ENCODE measurements at regions not wholly inside any gene's neighbourhood (a gene's known extent, or its start where the extent isn't known, plus 50 kb on each side); places are given as distances from the start of the nearest gene placed in this dataset.

DNA sequence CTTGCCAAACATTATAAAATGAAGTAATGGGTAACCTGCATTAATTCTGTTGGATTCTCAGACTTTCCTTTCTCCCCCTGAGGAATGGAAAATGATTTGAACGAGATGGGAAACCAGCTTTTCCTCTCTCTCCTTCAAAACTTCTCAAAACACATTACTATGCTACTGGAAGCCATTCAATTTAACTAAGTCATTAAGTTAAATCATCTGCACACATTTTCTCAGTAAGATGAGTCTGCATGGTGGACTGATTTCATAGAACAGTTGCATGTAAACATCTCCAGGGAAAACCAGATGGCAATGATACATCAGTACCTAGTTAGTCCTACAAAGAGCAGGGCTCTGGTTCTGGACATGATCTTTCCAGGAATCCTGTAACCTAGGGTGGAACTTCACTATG lies 59.9 kb downstream of the BMP4 start:
- Histone ChIP-seq H3K4me1 (ENCODE audit: control insufficient read depth, insufficient read depth, low read length) (peaks cover 10% of the 10 kb centered on the region), H3K9ac (ENCODE audit: low read depth, low read length) (no peak overlapping the region), H3K9me3 (replicated peaks; ENCODE audit: low read length) (no peaks in the 10 kb centered on the region), H3K4me3 (ENCODE audit: low read length) (no peak overlapping the region), H3K4me2 (ENCODE audit: low read length) (no peak overlapping the region), H3K27me3 (ENCODE audit: control insufficient read depth, insufficient read depth, low read length) (no peaks in the 10 kb centered on the region), H3K36me3 (ENCODE audit: insufficient read depth, low read length) (no peaks in the 10 kb centered on the region)

DNA sequence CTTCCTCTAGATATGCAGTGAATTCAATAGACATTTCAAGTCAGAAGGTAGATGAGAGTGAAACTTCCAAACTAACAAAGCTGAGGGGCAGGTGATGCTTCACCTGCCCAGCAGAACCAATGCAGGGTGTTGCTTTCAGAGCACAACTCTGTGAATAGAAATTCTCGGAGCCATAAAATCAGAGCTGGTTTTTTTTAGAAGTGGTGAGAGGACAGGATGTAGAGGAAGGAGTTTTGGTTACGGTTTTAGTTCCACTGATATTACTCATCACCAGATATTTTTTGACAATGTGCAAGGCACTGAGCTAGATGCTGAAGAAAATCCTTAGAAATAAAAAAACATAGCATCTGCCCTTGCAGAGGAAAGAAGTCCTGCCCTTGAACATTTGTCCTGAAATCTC lies 62.2 kb downstream of the BMP4 start:
- H3K4me1 ChIP-seq (ENCODE audit: control insufficient read depth, insufficient read depth, low read length): peaks cover 25% of the 10 kb centered on the region
- peak overlapping the region; percentile 9 for H3K4me3 ChIP-seq (ENCODE audit: low read length)
- no peak overlapping the region for H3K9ac ChIP-seq (ENCODE audit: low read depth, low read length)
- no peaks in the 10 kb centered on the region for H3K9me3 ChIP-seq (replicated peaks; ENCODE audit: low read length)
- H3K4me2 ChIP-seq (ENCODE audit: low read length): peak overlapping the region; percentile 60
- H3K36me3 ChIP-seq (ENCODE audit: insufficient read depth, low read length): no peaks in the 10 kb centered on the region
- no peaks in the 10 kb centered on the region for H3K27me3 ChIP-seq (ENCODE audit: control insufficient read depth, insufficient read depth, low read length)

DNA sequence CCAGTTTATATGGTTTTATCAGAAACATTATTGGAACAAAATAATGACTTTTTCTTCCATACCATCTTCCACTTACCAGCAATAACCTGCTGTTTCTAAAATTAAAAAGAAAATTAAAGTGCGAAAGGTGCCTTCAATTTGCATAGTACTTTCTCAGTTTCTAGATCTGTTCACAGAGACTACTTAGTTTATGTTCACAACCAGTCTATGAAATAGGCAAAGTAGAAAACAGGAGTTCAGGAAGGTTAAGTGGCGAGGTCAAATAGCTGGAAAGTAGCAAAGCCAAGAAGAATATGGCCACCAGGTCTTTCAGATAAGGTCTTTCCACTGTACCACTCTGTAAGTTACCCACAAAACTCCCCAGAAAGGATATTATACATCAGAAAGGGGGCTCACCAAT lies 63.3 kb downstream of the BMP4 start:
- no peak overlapping the region for H3K4me2 ChIP-seq (ENCODE audit: low read length)
- H3K9me3 ChIP-seq (replicated peaks; ENCODE audit: low read length): no peaks in the 10 kb centered on the region
- H3K4me3 ChIP-seq (ENCODE audit: low read length): no peak overlapping the region
- H3K36me3 ChIP-seq (ENCODE audit: insufficient read depth, low read length): no peaks in the 10 kb centered on the region
- no peaks in the 10 kb centered on the region for H3K27me3 ChIP-seq (ENCODE audit: control insufficient read depth, insufficient read depth, low read length)
- peaks cover 25% of the 10 kb centered on the region for H3K4me1 ChIP-seq (ENCODE audit: control insufficient read depth, insufficient read depth, low read length)
- H3K9ac ChIP-seq (ENCODE audit: low read depth, low read length): no peak overlapping the region

- H3K9ac ChIP-seq (ENCODE audit: low read depth, low read length): no peak overlapping the region
- no peaks in the 10 kb centered on the region for H3K27me3 ChIP-seq (ENCODE audit: control insufficient read depth, insufficient read depth, low read length)
- peak overlapping the region; percentile 23 for H3K4me2 ChIP-seq (ENCODE audit: low read length)
- no peaks in the 10 kb centered on the region for H3K36me3 ChIP-seq (ENCODE audit: insufficient read depth, low read length)
- no peak overlapping the region for H3K4me3 ChIP-seq (ENCODE audit: low read length)
- H3K9me3 ChIP-seq (replicated peaks; ENCODE audit: low read length): no peaks in the 10 kb centered on the region
- H3K4me1 ChIP-seq (ENCODE audit: control insufficient read depth, insufficient read depth, low read length): peaks cover 25% of the 10 kb centered on the region
These were observed 66.0 kb downstream of the BMP4 start for GRCh38 chr14:53890611-53891101.

GRCh38 chr14:53888535-53889386 lies 67.9 kb downstream of the BMP4 start:
- no peaks in the 10 kb centered on the region for H3K9me3 ChIP-seq (replicated peaks; ENCODE audit: low read length)
- no peak overlapping the region for H3K4me2 ChIP-seq (ENCODE audit: low read length)
- H3K9ac ChIP-seq (ENCODE audit: low read depth, low read length): no peak overlapping the region
- no peak overlapping the region for H3K4me3 ChIP-seq (ENCODE audit: low read length)
- peaks cover 18% of the 10 kb centered on the region for H3K4me1 ChIP-seq (ENCODE audit: control insufficient read depth, insufficient read depth, low read length)
- H3K36me3 ChIP-seq (ENCODE audit: insufficient read depth, low read length): no peaks in the 10 kb centered on the region
- H3K27me3 ChIP-seq (ENCODE audit: control insufficient read depth, insufficient read depth, low read length): no peaks in the 10 kb centered on the region

DNA sequence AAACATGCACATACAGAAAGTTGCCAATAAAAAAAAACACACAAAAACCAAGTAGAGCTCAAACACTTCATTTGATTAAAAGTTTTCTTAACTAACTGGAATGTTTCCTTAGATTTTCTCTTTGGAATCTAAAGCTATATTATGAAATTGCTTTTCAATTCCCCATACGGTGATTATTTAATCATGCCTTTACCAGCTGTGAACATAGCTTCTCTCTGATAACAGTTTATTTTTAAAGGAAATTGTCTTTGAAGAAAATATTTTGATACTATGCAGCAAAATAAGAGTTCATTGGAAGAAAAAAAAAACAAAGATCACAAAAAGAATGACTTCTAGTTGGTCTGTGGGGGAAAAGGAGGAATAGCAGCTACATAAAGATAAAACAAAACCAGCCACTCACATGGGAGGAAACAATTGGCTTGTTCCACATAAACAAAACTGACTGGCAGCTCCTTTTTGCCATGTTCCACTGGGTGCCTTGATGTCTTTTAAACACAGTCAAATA lies 71.4 kb downstream of the BMP4 start:
- Histone ChIP-seq H3K4me1 (ENCODE audit: control insufficient read depth, insufficient read depth, low read length) (peaks cover 14% of the 10 kb centered on the region), H3K9ac (ENCODE audit: low read depth, low read length) (no peak overlapping the region), H3K4me3 (ENCODE audit: low read length) (no peak overlapping the region), H3K9me3 (replicated peaks; ENCODE audit: low read length) (no peaks in the 10 kb centered on the region), H3K36me3 (ENCODE audit: insufficient read depth, low read length) (no peaks in the 10 kb centered on the region), H3K4me2 (ENCODE audit: low read length) (no peak overlapping the region), H3K27me3 (ENCODE audit: control insufficient read depth, insufficient read depth, low read length) (no peaks in the 10 kb centered on the region)

GRCh38 chr14:53884601-53885000 lies 72.0 kb downstream of the BMP4 start:
- Histone ChIP-seq H3K27me3 (ENCODE audit: control insufficient read depth, insufficient read depth, low read length) (no peaks in the 10 kb centered on the region), H3K9ac (ENCODE audit: low read depth, low read length) (no peak overlapping the region), H3K9me3 (replicated peaks; ENCODE audit: low read length) (no peaks in the 10 kb centered on the region), H3K36me3 (ENCODE audit: insufficient read depth, low read length) (no peaks in the 10 kb centered on the region), H3K4me2 (ENCODE audit: low read length) (no peak overlapping the region), H3K4me3 (ENCODE audit: low read length) (no peak overlapping the region), H3K4me1 (ENCODE audit: control insufficient read depth, insufficient read depth, low read length) (peaks cover 14% of the 10 kb centered on the region)

DNA sequence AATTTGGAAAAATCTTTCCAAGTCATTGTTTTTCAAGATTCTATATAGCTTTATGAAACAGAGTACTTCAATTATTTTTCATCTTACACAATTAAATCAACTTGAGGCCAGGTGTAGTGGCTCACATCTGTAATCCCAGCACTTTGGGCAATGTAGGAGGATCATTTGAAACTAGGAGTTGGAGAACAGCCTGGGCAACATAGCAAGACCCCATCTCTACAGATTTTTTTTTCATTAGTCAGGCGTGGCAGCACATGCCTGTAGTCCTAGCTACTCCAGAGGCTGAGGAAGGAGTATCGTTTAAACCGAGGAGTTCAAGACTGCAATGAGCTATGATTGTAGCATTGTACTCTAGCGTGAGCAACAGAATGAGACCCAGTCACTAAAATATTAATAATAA lies 72.9 kb downstream of the BMP4 start:
- Histone ChIP-seq H3K9me3 (replicated peaks; ENCODE audit: low read length) (no peaks in the 10 kb centered on the region), H3K4me1 (ENCODE audit: control insufficient read depth, insufficient read depth, low read length) (peaks cover 14% of the 10 kb centered on the region), H3K4me3 (ENCODE audit: low read length) (no peak overlapping the region), H3K9ac (ENCODE audit: low read depth, low read length) (no peak overlapping the region), H3K36me3 (ENCODE audit: insufficient read depth, low read length) (no peaks in the 10 kb centered on the region), H3K4me2 (ENCODE audit: low read length) (no peak overlapping the region), H3K27me3 (ENCODE audit: control insufficient read depth, insufficient read depth, low read length) (no peaks in the 10 kb centered on the region)

DNA sequence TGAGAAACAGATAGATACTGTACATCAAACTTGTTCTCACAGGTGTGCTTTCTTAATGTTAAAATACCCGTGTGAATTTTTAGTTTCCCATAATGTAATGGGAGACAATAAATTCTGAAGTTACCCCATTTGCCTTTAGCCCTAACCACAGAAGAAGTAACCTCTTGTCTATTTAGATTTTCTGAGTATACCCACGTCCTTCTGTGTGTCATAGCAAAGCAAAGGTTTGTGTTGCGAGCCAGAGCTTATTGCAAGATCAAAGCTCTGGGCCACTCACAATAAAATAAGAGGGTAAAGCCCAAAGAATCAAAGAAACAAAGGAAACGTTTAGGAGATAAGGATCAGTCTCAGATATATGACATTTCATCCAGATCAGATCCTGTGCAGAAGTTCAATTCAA lies 73.9 kb downstream of the BMP4 start:
- H3K9ac ChIP-seq (ENCODE audit: low read depth, low read length): no peak overlapping the region

DNA sequence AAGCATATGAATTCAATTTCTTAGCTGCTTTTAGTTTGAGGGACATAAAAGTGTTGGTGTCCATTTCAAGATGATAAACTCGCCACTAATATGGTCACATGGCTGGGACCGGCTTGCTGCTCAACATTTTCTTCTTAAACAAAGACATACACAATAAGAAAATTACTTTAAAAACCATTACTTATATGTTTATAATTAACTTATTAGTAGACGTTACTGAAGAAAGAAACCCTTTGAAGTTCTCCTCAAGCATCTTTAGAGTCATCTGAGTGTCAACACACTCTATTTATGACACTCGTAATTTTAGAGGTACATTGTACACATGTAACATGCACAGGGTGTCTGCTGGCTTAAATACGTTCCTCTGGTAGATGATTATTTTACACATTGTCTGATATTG lies 74.7 kb downstream of the BMP4 start:
- Histone ChIP-seq H3K9ac (ENCODE audit: low read depth, low read length) (no peak overlapping the region), H3K4me1 (ENCODE audit: control insufficient read depth, insufficient read depth, low read length) (peaks cover 14% of the 10 kb centered on the region), H3K9me3 (replicated peaks; ENCODE audit: low read length) (no peaks in the 10 kb centered on the region), H3K36me3 (ENCODE audit: insufficient read depth, low read length) (no peaks in the 10 kb centered on the region), H3K4me2 (ENCODE audit: low read length) (no peak overlapping the region), H3K27me3 (ENCODE audit: control insufficient read depth, insufficient read depth, low read length) (no peaks in the 10 kb centered on the region), H3K4me3 (ENCODE audit: low read length) (no peak overlapping the region)

More for the DNA sequence above, 73.9 kb downstream of the BMP4 start:
- Histone ChIP-seq H3K9me3 (replicated peaks; ENCODE audit: low read length) (no peaks in the 10 kb centered on the region), H3K4me2 (ENCODE audit: low read length) (no peak overlapping the region), H3K4me1 (ENCODE audit: control insufficient read depth, insufficient read depth, low read length) (peaks cover 14% of the 10 kb centered on the region), H3K27me3 (ENCODE audit: control insufficient read depth, insufficient read depth, low read length) (no peaks in the 10 kb centered on the region), H3K36me3 (ENCODE audit: insufficient read depth, low read length) (no peaks in the 10 kb centered on the region), H3K4me3 (ENCODE audit: low read length) (no peak overlapping the region)

DNA sequence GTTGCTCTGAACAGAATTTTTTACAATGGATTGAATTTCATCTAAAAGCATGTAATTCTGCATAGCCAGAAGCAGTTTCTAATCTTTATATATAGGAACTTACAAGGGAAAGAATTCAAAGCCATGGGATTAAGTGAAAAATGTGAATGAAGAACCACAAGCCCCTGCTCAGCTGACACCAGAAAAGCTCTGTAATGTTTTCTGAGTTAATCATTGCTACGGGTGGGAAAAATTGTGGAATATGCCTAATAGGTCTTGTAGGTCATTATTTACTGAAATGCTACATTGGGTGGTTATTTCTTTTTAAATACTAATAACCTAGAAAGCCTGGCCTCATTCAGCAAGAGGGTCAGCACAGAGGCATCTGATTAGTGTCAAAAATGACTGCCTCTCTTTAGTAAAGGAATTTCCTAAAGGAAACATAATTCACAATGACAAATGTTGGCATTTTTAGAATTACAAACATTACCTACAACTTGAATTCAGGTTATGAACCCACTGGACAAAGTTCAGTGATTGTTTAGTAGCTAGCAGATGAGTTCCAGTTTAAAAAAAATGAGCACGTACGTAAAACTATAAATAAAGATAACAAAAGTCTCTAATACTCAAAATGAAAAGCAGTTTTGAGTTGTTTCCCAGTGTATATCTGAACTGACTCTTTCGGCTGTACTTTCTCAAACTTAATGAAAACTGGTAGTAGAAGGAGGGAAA lies 75.3 kb downstream of the BMP4 start:
- Histone ChIP-seq H3K9me3 (replicated peaks; ENCODE audit: low read length) (no peaks in the 10 kb centered on the region), H3K4me3 (ENCODE audit: low read length) (no peak overlapping the region), H3K36me3 (ENCODE audit: insufficient read depth, low read length) (no peaks in the 10 kb centered on the region), H3K4me1 (ENCODE audit: control insufficient read depth, insufficient read depth, low read length) (peaks cover 14% of the 10 kb centered on the region), H3K4me2 (ENCODE audit: low read length) (no peak overlapping the region), H3K27me3 (ENCODE audit: control insufficient read depth, insufficient read depth, low read length) (no peaks in the 10 kb centered on the region), H3K9ac (ENCODE audit: low read depth, low read length) (no peak overlapping the region)

Data from skeletal muscle satellite cell (primary cell).